ENCODE measurements at regions not wholly inside any gene's neighbourhood (a gene's known extent, or its start where the extent isn't known, plus 50 kb on each side); places are given as distances from the start of the nearest gene placed in this dataset.

GRCh38 chr1:96253246-96254035 is 468.1 kb upstream of the PTBP2 start (continued):
- TF ChIP-seq ZNF202 (tag by site-specific recombination; IDR thresholded peaks at IDR 0.05; ENCODE audit: borderline replicate concordance) (no peak), MEIS1 (CRISPR knock-in tag; IDR thresholded peaks at IDR 0.05; ENCODE audit: borderline replicate concordance) (no peak), ZNF549 (tag by site-specific recombination; IDR thresholded peaks at IDR 0.05) (no peak), ZNF248 (tag by site-specific recombination; IDR thresholded peaks at IDR 0.05) (no peak), ZNF423 (tag by site-specific recombination; IDR thresholded peaks at IDR 0.05) (no peak), ZNF654 (tag by site-specific recombination; IDR thresholded peaks at IDR 0.05; ENCODE audit: low read depth) (no peak), ZNF791 (tag by site-specific recombination; IDR thresholded peaks at IDR 0.05) (no peak), HIC1 (tag by site-specific recombination; IDR thresholded peaks at IDR 0.05) (no peak)

GRCh38 chr1:96256130-96256790 is 465.3 kb upstream of the PTBP2 start:
- Histone ChIP-seq H3K36me3 (ENCODE audit: control insufficient read depth in 2 of 2, insufficient read depth in 1 of 2, low read length in 2 of 2) (no peaks in the 10 kb centered on the region), H3K27ac (ENCODE audit: extremely low read depth, low read depth, low read length) (no peak overlapping the region), H3K4me3 (ENCODE audit: low read depth, low read length) (no peak overlapping the region), H3K4me1 (ENCODE audit: control insufficient read depth, insufficient read depth, low read length) (no peaks in the 10 kb centered on the region; the same call in 1 of the 2 replicates), H3K9me3 (ENCODE audit: control insufficient read depth, insufficient read depth, low read depth, low read length) (no peaks in the 10 kb centered on the region)
- POLR2A ChIA-PET: no interaction called here
- CTCF ChIA-PET: interaction anchor here (0.7 to 1.0 kb wide), 3 partner anchors 19 to 339 kb away, joined by 3 to 4 read pairs (median 3); no protein-coding TSS in a partner anchor
- no peak for TF ChIP-seq ZNF785 (tag by site-specific recombination; IDR thresholded peaks at IDR 0.05)
- TF ChIP-seq ZNF768 (tag by site-specific recombination; IDR thresholded peaks at IDR 0.05): no peak
- no peak for TF ChIP-seq ZNF670 (tag by site-specific recombination; IDR thresholded peaks at IDR 0.05; ENCODE audit: low read depth)
- no peak for TF ChIP-seq ZNF18 (tag by site-specific recombination; IDR thresholded peaks at IDR 0.05)
- TF ChIP-seq GFI1B (tag by site-specific recombination; IDR thresholded peaks at IDR 0.05): no peak
- TF ChIP-seq ZNF324 (tag by site-specific recombination; IDR thresholded peaks at IDR 0.05): no peak
- TF ChIP-seq ZNF362 (tag by site-specific recombination; IDR thresholded peaks at IDR 0.05): no peak
- no peak for TF ChIP-seq ZNF449 (tag by site-specific recombination; IDR thresholded peaks at IDR 0.05)
- TF ChIP-seq ZNF791 (tag by site-specific recombination; IDR thresholded peaks at IDR 0.05): no peak
- TF ChIP-seq ZNF248 (tag by site-specific recombination; IDR thresholded peaks at IDR 0.05): no peak
- no peak for TF ChIP-seq AEBP2 (tag by site-specific recombination; IDR thresholded peaks at IDR 0.05; ENCODE audit: borderline replicate concordance)
- no peak for TF ChIP-seq ZBTB20 (tag by site-specific recombination; IDR thresholded peaks at IDR 0.05)
- no peak for TF ChIP-seq ZBTB21 (tag by site-specific recombination; IDR thresholded peaks at IDR 0.05)
- TF ChIP-seq ZNF518A (tag by site-specific recombination; conservative IDR thresholded peaks at IDR 0.05; ENCODE audit: low read depth): no peak
- no peak for TF ChIP-seq ZNF629 (tag by site-specific recombination; IDR thresholded peaks at IDR 0.05)

Data from HEK293 (cell line).